ENCODE measurements at regions not wholly inside any gene's neighbourhood (a gene's known extent, or its start where the extent isn't known, plus 50 kb on each side); places are given as distances from the start of the nearest gene placed in this dataset.

DNA sequence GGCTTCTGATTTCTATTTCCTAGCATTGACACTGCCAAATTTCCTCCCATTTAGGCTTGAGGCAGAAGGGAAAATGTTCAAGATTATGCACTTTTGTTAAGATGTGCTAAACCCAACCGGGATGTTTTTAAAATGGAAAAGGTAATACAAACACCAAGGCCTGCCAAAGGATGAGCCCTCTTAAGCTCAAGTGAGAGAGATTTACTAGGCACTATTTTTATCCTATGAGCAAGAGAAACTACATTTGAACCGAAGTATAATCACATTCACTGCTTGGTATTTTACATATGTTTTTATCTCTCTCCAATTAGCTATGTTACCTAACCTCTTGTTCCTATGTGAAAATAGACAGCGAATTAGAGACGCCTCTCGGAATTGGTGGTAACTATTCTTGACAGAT is 295.8 kb downstream of the GABRB3 start:
- Histone ChIP-seq H3K36me3 (replicated peaks) (no peaks in the 10 kb centered on the region), H3K4me3 (no peak overlapping the region), H3K4me1 (no peaks in the 10 kb centered on the region), H3K9me3 (no peaks in the 10 kb centered on the region), H3K27me3 (ENCODE audit: low read depth) (no peaks in the 10 kb centered on the region)
- in situ Hi-C loops (cut with MboI; ENCODE audit: low sequenced_read_pairs) = no loop called here
- no peak for DNase-seq (ENCODE audit: low spot score in 2 of 2)

DNA sequence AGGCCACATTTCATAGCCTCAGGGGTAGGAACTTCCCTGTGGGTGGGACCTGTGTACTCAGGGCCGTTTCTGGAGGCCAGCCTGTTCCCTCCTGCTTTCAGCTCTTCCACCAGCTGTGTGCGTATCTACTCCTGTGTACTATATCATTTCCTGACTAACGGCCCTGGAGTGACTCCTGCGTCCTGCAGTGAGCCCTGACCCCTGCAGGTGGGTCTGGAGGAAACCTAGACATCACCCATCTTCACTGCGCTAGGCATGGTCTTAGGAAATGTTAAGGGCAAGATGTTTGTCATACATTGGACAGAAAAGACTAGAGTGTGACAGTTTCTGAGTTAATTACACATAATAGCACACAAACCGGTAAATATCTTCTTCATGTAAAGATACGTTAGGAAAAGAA is 297.3 kb downstream of the GABRB3 start:
- H3K9me3 ChIP-seq = no peaks in the 10 kb centered on the region
- H3K4me1 ChIP-seq = no peaks in the 10 kb centered on the region

DNA sequence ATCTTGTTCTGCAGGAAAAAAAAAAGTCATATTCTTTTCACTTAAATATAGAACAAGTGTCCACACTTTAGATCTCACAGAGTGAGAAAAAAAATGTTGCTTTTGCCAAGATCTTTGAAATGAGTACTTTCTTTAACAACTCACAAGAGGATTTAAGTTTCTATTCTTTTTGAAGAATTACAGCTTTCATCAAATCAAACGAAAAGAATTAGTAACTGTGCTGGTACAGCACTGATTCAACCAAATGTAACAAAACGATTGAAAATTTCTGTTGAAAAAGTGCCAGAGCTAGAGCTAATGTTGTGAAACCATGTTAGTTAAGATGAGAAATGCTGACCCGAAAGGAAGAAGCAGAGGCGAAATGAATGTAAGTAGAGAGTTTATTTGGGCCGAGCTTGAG is 300.2 kb downstream of the GABRB3 start:
- Histone ChIP-seq H3K4me1 (no peaks in the 10 kb centered on the region), H3K36me3 (replicated peaks) (no peaks in the 10 kb centered on the region), H3K9me3 (no peaks in the 10 kb centered on the region), H3K4me3 (no peak overlapping the region), H3K27me3 (ENCODE audit: low read depth) (no peaks in the 10 kb centered on the region)
- in situ Hi-C loops (cut with MboI; ENCODE audit: low sequenced_read_pairs) = no loop called here
- no peak for DNase-seq (ENCODE audit: low spot score in 2 of 2)

More for the DNA sequence above, 297.3 kb downstream of the GABRB3 start:
- no peak for DNase-seq (ENCODE audit: low spot score in 2 of 2)
- no peaks in the 10 kb centered on the region for H3K27me3 ChIP-seq (ENCODE audit: low read depth)
- H3K4me3 ChIP-seq = no peak overlapping the region
- H3K36me3 ChIP-seq (replicated peaks) = no peaks in the 10 kb centered on the region
- in situ Hi-C loops (cut with MboI; ENCODE audit: low sequenced_read_pairs) = no loop called here

DNA sequence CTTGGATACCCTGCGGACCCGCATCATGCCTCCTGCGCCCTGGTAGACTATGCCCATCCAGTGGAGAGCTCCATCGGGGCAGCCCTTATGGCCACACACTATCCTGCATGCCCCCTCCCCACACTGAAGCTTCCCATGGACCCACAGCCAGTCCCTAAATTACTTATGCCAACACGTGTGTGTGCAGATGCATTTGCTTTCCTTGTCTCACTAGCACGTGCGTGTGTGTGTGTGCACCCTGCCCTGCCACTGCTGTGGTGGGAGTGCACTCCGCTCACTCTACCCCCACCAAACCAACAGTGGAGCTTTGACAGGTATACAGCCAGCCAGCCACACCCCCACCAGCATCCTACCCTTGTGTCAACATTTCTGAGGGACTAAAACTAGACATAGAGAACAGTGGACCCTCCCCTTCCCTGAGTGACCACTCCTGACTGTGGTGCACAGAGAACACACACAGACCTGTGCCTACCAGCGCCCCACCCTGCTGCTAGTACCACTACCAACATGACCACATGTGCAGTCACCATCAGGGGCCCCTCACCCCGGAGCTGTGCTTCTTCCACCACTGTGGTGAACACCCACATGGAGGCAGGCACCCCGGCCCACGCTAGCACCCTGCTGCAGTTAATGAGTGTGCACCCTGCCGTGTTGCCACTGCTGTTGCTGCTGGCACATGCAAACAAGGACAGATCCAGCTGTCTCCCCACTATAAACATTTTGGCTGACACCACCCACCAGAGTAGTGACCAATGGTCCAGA is 310.8 kb downstream of the GABRB3 start:
- no peak for DNase-seq (ENCODE audit: low spot score in 2 of 2)
- in situ Hi-C loops (cut with MboI; ENCODE audit: low sequenced_read_pairs) = no loop called here
- Histone ChIP-seq H3K36me3 (replicated peaks) (no peaks in the 10 kb centered on the region), H3K4me1 (no peaks in the 10 kb centered on the region), H3K9me3 (no peaks in the 10 kb centered on the region; the same call in none of the 2 replicates), H3K4me3 (no peak overlapping the region), H3K27me3 (ENCODE audit: low read depth) (no peaks in the 10 kb centered on the region)

DNA sequence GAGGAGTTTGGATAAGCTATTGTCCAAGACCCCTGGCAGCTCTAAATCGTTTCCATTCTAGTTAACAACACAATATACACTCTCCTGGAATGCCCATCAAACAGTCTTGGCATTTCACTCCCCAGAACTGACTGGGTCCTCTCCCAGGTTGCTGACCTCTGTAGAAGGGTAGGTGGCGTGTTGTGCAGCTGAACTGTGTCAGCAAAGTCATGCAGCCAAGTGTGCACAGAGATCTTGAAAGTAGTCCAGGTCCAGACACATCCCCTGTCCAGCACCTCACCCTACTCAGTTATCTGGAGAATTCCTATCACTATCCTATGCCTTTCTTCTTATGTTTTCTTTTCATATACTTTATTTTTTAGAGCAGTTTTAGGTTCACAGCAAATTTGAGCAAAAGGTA is 312.7 kb downstream of the GABRB3 start:
- in situ Hi-C loops (cut with MboI; ENCODE audit: low sequenced_read_pairs) = no loop called here
- Histone ChIP-seq H3K27me3 (ENCODE audit: low read depth) (no peaks in the 10 kb centered on the region), H3K4me3 (no peak overlapping the region), H3K9me3 (no peaks in the 10 kb centered on the region; the same call in none of the 2 replicates), H3K36me3 (replicated peaks) (no peaks in the 10 kb centered on the region), H3K4me1 (no peaks in the 10 kb centered on the region)
- DNase-seq (ENCODE audit: low spot score in 2 of 2) = no peak

DNA sequence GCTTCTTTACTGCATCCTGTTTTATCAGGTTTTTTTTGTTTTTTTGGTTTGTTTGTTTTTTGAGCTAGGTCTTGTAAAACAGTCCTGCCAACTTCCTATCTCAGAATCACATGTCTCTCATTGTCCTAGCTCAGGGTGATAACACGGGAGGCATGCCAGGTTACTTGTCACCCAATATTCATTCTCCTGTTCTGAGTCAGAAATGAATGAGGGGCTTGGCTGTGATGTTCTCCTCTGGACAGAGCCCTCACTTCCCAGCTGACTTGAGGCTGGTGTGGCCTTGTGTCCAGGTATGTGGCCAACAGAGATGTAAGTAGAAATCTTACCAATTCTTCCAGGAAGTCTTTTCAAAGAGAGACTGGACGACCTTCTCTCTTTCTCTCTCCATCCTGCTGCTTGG is 317.0 kb downstream of the GABRB3 start:
- Histone ChIP-seq H3K27me3 (ENCODE audit: low read depth) (no peaks in the 10 kb centered on the region), H3K4me1 (no peaks in the 10 kb centered on the region), H3K9me3 (no peaks in the 10 kb centered on the region; the same call in none of the 2 replicates), H3K4me3 (no peak overlapping the region), H3K36me3 (replicated peaks) (no peaks in the 10 kb centered on the region)
- in situ Hi-C loops (cut with MboI; ENCODE audit: low sequenced_read_pairs) = no loop called here
- DNase-seq (ENCODE audit: low spot score in 2 of 2) = no peak

DNA sequence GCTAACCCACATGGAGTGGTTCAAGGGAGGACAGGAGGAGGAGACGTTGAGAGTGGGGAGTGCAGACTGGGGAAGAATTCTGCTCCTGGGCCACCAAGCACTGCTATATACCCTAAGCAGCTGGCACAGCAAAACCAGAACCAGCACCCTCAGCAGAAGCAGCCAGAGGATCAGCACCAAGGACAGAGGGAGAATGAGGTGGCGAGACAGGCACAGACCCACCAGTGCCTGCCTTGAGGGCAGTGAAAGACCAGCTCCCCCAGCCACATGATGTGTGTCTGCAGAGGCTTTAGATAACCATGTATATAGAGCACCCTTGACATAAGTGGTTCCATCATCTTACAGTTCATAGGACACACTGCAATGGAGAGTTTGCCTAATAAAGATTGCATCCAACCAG is 319.0 kb downstream of the GABRB3 start:
- H3K4me1 ChIP-seq = no peaks in the 10 kb centered on the region
- no peaks in the 10 kb centered on the region for H3K36me3 ChIP-seq (replicated peaks)
- no peaks in the 10 kb centered on the region; the same call in none of the 2 replicates for H3K9me3 ChIP-seq
- no peak overlapping the region for H3K4me3 ChIP-seq
- in situ Hi-C loops (cut with MboI; ENCODE audit: low sequenced_read_pairs) = no loop called here
- no peaks in the 10 kb centered on the region for H3K27me3 ChIP-seq (ENCODE audit: low read depth)
- no peak for DNase-seq (ENCODE audit: low spot score in 2 of 2)

DNA sequence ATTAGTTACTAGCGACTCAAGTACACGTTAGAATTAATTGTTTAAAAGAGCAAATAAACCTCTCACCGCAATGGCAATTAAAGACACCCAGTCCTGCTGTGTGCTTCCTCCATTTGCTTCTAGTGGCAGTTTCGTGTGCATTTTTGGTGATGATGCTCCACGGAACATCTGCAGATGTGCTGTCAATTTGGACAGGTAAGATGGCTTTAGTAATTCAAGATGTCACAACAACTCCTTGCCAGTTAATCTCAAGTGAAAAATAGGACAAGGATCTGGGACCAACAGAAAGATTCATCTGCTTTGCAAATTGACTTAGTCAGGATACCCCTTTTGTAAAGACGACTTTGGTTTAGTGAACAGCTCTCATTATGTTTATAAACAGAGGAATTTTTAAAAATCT is 320.9 kb downstream of the GABRB3 start:
- Histone ChIP-seq H3K36me3 (replicated peaks) (no peaks in the 10 kb centered on the region), H3K9me3 (no peaks in the 10 kb centered on the region), H3K27me3 (ENCODE audit: low read depth) (no peaks in the 10 kb centered on the region), H3K4me3 (no peak overlapping the region), H3K4me1 (no peaks in the 10 kb centered on the region)
- no peak for DNase-seq (ENCODE audit: low spot score in 2 of 2)
- in situ Hi-C loops (cut with MboI; ENCODE audit: low sequenced_read_pairs) = no loop called here

DNA sequence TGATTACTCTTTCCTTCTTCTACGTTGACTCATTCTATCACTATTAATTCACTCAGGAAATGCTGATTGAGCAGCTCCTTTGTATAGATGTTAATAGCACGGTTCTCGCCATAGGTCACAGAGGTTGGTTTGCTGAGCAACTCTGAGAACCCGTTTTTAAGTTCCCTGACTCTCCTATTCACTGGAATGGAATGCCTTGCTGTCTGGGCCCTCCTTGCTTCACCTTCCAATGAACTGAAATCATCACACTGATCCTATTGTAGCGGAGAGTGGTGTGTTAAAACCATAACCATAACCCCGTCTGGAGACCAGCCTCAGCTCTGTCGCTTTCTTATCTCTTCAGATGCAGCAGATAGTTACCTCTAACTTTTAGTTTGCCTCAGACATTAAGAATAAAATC is 323.6 kb downstream of the GABRB3 start:
- Histone ChIP-seq H3K4me3 (no peak overlapping the region), H3K27me3 (ENCODE audit: low read depth) (no peaks in the 10 kb centered on the region), H3K4me1 (no peaks in the 10 kb centered on the region), H3K36me3 (replicated peaks) (no peaks in the 10 kb centered on the region), H3K9me3 (no peaks in the 10 kb centered on the region)
- in situ Hi-C loops (cut with MboI; ENCODE audit: low sequenced_read_pairs) = no loop called here
- DNase-seq (ENCODE audit: low spot score in 2 of 2) = no peak

DNA sequence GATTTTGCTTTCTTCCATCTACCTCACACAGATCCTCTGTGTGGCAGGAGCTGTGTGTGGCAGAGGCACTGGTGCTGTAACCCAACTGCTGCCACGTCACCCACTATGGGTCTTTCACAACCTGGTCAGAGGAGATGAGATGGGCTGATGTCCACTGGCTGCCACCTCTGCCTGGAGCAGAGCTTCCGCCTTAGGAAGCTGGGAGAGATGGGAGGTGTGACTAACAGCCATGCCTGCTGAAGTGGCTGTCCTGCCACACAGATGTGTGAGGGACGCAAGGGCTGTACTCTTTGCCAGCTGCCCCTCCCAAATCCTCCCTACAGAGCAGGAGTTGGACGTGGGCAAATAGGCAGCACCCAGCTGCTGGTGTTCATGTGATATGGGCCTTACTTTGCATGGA is 329.5 kb downstream of the GABRB3 start:
- DNase-seq (ENCODE audit: low spot score in 2 of 2) = no peak
- Histone ChIP-seq H3K4me1 (no peaks in the 10 kb centered on the region), H3K4me3 (no peak overlapping the region), H3K36me3 (replicated peaks) (no peaks in the 10 kb centered on the region), H3K27me3 (ENCODE audit: low read depth) (no peaks in the 10 kb centered on the region), H3K9me3 (no peaks in the 10 kb centered on the region)
- in situ Hi-C loops (cut with MboI; ENCODE audit: low sequenced_read_pairs) = no loop called here

DNA sequence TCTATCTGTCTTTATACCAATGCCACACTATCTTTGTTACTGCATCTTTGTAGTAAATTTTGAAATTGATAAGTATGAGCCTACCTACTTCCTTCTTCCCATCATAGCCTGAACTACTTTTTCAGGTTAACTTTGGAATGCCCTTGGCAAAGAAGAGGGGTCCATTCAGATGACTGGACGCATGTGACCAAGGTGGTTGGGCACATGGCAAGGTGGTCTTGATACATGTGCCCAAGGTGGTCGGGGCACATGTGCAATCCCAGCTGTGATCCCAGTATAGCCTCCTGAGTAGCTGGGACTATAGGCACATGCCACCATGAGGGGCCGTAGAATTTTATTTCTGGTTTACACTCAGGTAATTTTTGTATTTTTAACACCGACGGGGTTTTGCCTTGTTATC is 330.2 kb downstream of the GABRB3 start:
- Histone ChIP-seq H3K4me3 (no peak overlapping the region), H3K9me3 (no peaks in the 10 kb centered on the region)
- in situ Hi-C loops (cut with MboI; ENCODE audit: low sequenced_read_pairs) = no loop called here

DNA sequence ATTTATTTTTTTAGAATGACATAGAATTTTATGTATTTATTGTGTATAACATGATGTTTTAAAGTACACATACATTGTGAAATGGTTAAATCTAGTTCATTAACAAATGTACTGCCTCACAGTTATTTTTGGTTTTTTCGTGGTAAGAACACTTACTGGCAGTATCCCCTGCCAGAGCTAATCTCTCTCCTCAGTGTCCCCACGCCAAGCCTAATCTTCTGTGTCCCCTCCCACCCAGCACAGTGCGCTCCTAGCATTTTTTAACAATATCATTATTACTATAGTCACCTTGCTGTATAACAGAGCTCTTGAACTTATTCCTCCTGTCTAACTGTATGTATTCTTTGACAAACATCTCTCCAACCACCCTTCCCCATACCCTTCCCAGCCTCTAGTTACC is 333.2 kb downstream of the GABRB3 start:
- in situ Hi-C loops (cut with MboI; ENCODE audit: low sequenced_read_pairs) = no loop called here
- H3K4me1 ChIP-seq = no peaks in the 10 kb centered on the region
- H3K9me3 ChIP-seq = no peaks in the 10 kb centered on the region
- H3K4me3 ChIP-seq = no peak overlapping the region
- no peak for DNase-seq (ENCODE audit: low spot score in 2 of 2)
- no peaks in the 10 kb centered on the region for H3K36me3 ChIP-seq (replicated peaks)
- no peaks in the 10 kb centered on the region for H3K27me3 ChIP-seq (ENCODE audit: low read depth)

More for the DNA sequence above, 330.2 kb downstream of the GABRB3 start:
- no peak for DNase-seq (ENCODE audit: low spot score in 2 of 2)
- no peaks in the 10 kb centered on the region for H3K36me3 ChIP-seq (replicated peaks)
- no peaks in the 10 kb centered on the region for H3K27me3 ChIP-seq (ENCODE audit: low read depth)
- no peaks in the 10 kb centered on the region for H3K4me1 ChIP-seq

DNA sequence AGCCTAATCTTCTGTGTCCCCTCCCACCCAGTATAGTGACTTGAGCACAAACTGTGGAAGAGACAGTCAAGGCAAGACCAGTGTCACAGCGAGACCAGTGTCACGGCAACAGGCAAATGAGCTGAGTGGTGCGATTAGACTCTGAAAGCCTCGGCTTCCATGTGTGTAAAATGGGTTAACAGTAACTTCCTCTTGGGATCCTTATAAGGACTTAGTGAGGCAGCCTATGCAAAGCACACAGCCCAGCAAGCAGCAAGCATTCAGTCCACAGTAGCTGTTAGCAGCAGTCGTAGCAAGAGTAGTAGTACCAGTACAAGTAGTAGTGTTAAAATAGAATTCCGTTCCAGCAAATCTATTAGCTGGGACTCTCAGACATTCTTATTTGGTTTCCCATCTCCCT is 334.1 kb downstream of the GABRB3 start:
- no peaks in the 10 kb centered on the region for H3K27me3 ChIP-seq (ENCODE audit: low read depth)
- in situ Hi-C loops (cut with MboI; ENCODE audit: low sequenced_read_pairs) = no loop called here
- no peak overlapping the region for H3K4me3 ChIP-seq
- no peaks in the 10 kb centered on the region for H3K9me3 ChIP-seq
- no peaks in the 10 kb centered on the region for H3K4me1 ChIP-seq
- H3K36me3 ChIP-seq (replicated peaks) = no peaks in the 10 kb centered on the region
- no peak for DNase-seq (ENCODE audit: low spot score in 2 of 2)

DNA sequence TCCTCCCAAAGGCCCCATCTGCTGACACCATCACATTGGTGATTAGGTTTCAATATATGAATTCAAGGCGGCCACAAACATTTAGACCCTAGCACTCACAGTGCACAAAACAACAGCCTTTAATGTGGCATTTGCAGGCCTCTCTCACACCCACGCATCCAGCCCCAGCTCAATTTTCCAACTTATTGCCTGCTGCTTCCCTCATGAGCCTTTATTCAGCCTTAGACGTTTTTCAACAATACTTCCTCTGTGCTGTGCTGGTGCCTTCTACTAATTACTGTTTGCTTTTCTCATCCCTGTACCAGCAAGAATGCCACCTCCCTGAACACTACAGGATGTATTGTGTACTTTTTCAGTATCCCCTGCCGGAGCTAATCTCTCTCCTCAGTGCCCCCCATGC is 334.6 kb downstream of the GABRB3 start:
- Histone ChIP-seq H3K27me3 (ENCODE audit: low read depth) (no peaks in the 10 kb centered on the region), H3K36me3 (replicated peaks) (no peaks in the 10 kb centered on the region), H3K4me1 (no peaks in the 10 kb centered on the region), H3K9me3 (no peaks in the 10 kb centered on the region), H3K4me3 (no peak overlapping the region)
- DNase-seq (ENCODE audit: low spot score in 2 of 2) = no peak
- in situ Hi-C loops (cut with MboI; ENCODE audit: low sequenced_read_pairs) = no loop called here

DNA sequence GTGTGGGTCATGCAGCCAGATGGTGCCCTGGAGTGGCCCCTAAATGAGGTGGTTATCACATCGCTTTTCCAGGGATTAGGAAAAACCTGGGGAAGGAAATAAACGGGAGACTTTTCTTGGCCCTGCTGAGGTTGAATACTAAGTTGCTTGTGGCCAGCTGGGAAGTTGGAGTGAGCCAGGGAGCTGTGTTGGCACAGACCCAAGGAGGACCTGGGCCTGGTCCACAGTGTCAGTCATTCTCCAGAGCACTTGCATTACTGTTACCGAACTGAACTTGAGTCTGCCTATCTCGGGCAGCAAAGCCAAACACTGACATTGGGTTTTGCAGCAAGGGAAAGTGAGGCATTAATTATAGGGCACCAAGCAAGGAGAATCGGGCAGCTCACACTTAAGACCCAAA is 339.0 kb downstream of the GABRB3 start:
- DNase-seq (ENCODE audit: low spot score in 2 of 2) = no peak
- Histone ChIP-seq H3K4me1 (no peaks in the 10 kb centered on the region), H3K27me3 (ENCODE audit: low read depth) (no peaks in the 10 kb centered on the region), H3K4me3 (no peak overlapping the region), H3K9me3 (no peaks in the 10 kb centered on the region), H3K36me3 (replicated peaks) (no peaks in the 10 kb centered on the region)
- in situ Hi-C loops (cut with MboI; ENCODE audit: low sequenced_read_pairs) = no loop called here

Measured in HAP-1 (cell line).